ENCODE measurements at regions not wholly inside any gene's neighbourhood (a gene's known extent, or its start where the extent isn't known, plus 50 kb on each side); places are given as distances from the start of the nearest gene placed in this dataset.

- TF ChIP-seq POLR2A (IDR thresholded peaks at IDR 0.05) = no peak
- TF ChIP-seq CTCF (IDR thresholded peaks at IDR 0.05) = no peak
Observed at GRCh38 chr9:111728617-111729366, 65.9 kb downstream of the SHOC1 start.
